Pancreas (tissue), 10 donors: ENCODE measurements at regions not wholly inside any gene's neighbourhood (a gene's known extent, or its start where the extent isn't known, plus 50 kb on each side); places are given as distances from the start of the nearest gene placed in this dataset.

ENCODE experiments used
- ATAC-seq, 4 donors: fragments of 200-7000 bp; cut with Tn5 transposase; one replicate each; pipeline versions ENCODE4 v1.8.0 to v1.9.1; 2020; ENCODE audit warnings: mild to moderate bottlenecking in 4 of 4, moderate library complexity in 4 of 4
- DNase-seq, 6 donors: peaks; one replicate each; pipeline ENCODE4 v3.0.0-alpha.2; 2020
- FAIRE-seq: peaks from 2 replicates; lab custom pipeline; 2012; peaks lifted over from hg19 to GRCh38; lab: Jason Lieb, UNC
- H3K27ac ChIP-seq, 4 donors: fragments of 200-600 bp; sonication (generic); 1 replicate in 3 of 4; 2 replicates in 1 of 4; pipeline versions ENCODE4 v1.5.0 to v1.8.0; 2020
- H3K27me3 ChIP-seq, 4 donors: fragments of 200-600 bp; one replicate each; pipeline ENCODE4 v1.8.0; 2021
- H3K36me3 ChIP-seq, 3 donors: fragments of 200-600 bp; sonication (generic) in 1 of 3; one replicate each; pipeline versions ENCODE4 v1.5.0 to v1.8.0; 2020 to 2021
- H3K4me1 ChIP-seq, 3 donors: fragments of 200-600 bp; one replicate each; pipeline ENCODE4 v1.8.0; 2021
- H3K4me3 ChIP-seq, 4 donors: fragments of 200-600 bp; sonication (generic) in 2 of 4; one replicate each; pipeline versions ENCODE4 v1.5.0 to v1.8.0; 2020 to 2021
- H3K9me3 ChIP-seq, 4 donors: fragments of 200-600 bp; one replicate each; pipeline ENCODE4 v1.8.0; 2021
- WGBS, 2 donors: extraction: QIAGEN DNeasy Blood & Tissue Kit; methylation state at CpG; one replicate each; pipeline ENCODE4 v1.1.7; 2013; 5-methylcytosine and 5-hydroxymethylcytosine counted together
- intact Hi-C, 3 donors: fragments of 100-400 bp; cut with DNase I; formaldehyde crosslinking; loops; one replicate each; pipeline versions ENCODE4 v1.11.1 to v1.14.2; 2022
- TF ChIP-seq, protein P1 (sequence below), 4 donors: fragments of 200-600 bp; sonication (generic) in 3 of 4; IDR thresholded peaks; one replicate each; pipeline versions ENCODE4 v1.5.0 to v1.8.0; 2021; ENCODE audit warnings: antibody characterized with exemption in 4 of 4
- donor health status: healthy with polysubstance abuse.
- donor health status: DM: no; HTN: no; CAD: no; lungs with moderate emphysema.
- donor health status: DM: no; HTN: no; CAD: no.
- donor health status: control.
- donor health status: control.
- donor health status: Bipolar disorder and iron deficiency.
- donor health status: DM: yes; HTN: yes; CAD: no.
- donor health status: DM: no; HTN: no; CAD: no.
- donor health status: DM: no; HTN: no; CAD: no.
- donor health status: DM: yes; HTN: yes; CAD: no.

DNA sequence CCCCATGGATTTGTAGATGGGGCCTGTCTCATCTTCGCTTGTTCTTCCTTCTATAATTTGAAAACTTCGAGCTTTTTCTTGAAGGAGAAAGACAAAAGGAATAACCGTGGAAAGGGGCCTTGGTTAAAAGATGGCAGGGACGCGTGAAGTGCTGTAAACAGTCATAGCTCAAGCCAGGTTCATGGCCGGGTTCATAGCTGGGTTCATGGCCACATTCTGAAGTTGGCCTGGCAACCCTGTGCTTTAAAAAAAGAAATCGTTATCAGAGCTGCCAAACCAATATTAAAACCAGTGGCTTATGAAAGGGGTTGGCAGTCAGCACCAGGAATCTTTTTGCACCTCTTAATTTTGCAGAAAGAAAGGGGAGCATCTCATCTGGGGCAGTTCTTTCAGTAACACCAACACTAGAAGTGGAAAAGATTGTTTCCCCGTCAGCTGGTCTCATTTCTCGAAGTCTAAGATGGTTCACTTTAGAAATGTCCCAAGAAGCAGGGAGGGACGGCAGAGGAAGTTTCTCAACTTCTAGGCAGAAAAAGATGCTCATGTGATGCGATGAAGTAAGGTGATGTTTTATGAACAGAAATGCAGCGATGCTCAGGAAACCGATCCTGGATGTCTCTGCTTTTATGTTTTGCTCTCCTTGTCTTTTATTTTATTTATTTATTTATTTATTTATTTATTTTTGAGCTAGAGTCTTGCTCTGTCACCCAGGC, 193.1 kb upstream of the TBX3 start:
- Histone ChIP-seq H3K27me3 (peaks cover 0 to 6% (median 0%) of the 10 kb centered on the region in 4 donors), H3K4me3 (no peak overlapping the region), H3K9me3 (no peaks in the 10 kb centered on the region), H3K36me3 (no peaks in the 10 kb centered on the region), H3K4me1 (no peaks in the 10 kb centered on the region), H3K27ac (no peak overlapping the region)
- TF ChIP-seq, protein P1, sequence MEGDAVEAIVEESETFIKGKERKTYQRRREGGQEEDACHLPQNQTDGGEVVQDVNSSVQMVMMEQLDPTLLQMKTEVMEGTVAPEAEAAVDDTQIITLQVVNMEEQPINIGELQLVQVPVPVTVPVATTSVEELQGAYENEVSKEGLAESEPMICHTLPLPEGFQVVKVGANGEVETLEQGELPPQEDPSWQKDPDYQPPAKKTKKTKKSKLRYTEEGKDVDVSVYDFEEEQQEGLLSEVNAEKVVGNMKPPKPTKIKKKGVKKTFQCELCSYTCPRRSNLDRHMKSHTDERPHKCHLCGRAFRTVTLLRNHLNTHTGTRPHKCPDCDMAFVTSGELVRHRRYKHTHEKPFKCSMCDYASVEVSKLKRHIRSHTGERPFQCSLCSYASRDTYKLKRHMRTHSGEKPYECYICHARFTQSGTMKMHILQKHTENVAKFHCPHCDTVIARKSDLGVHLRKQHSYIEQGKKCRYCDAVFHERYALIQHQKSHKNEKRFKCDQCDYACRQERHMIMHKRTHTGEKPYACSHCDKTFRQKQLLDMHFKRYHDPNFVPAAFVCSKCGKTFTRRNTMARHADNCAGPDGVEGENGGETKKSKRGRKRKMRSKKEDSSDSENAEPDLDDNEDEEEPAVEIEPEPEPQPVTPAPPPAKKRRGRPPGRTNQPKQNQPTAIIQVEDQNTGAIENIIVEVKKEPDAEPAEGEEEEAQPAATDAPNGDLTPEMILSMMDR (IDR thresholded peaks at IDR 0.05): no peak
- DNase-seq (no peak), FAIRE-seq (no peak), ATAC-seq (no peak)
- intact Hi-C loops: no loop called here
- WGBS, 2 donors: 64 to 71% methylated on average over 13 of the region's 13 CpGs

DNA sequence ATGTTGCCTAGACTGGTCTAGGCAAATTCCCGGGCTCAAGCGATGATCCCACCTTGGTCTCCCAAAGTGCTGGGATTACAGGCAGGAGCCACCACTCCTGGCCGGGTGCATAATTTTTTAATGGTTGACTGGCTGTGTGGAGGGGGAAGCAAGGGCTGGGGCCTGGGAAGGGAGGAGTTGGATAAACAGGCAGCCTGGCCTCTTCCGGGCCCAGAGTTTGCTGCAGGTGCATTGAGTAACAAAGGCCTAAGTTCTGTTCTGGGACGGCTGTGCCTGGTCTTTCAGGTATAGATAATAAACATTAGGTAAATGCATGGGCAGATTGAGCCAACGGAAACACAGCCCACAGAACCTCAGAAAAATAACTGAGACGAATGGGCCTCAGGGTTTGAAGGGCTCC, 191.3 kb upstream of the TBX3 start:
- Histone ChIP-seq H3K4me1 (no peaks in the 10 kb centered on the region), H3K27me3 (no peaks in the 10 kb centered on the region), H3K36me3 (no peaks in the 10 kb centered on the region), H3K9me3 (no peaks in the 10 kb centered on the region), H3K27ac (no peak overlapping the region), H3K4me3 (no peak overlapping the region)
- TF ChIP-seq, protein P1 (IDR thresholded peaks at IDR 0.05): no peak
- WGBS, 2 donors: 61 to 64% methylated on average over 7 of the region's 7 CpGs
- DNase-seq (no peak), FAIRE-seq (no peak), ATAC-seq (no peak)
- intact Hi-C loops: no loop called here

DNA sequence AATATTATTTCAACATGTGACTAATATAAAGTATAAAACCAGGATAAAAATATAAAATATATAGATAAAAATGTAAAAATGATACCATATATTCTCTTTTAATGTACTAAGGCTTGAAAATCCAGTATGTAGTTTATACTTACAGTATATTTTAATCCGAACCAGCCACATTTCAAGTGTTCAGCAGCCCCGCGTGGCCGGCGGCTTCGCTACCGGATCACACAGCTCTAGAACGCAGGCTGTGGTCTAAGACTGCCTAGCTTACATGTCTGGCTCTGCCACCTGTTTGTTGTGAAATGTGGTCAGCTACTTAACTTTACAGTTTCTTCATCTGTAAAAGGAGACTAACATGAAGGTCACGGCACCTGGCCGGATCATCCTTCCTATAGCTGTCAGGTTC, 189.7 kb upstream of the TBX3 start:
- no peak for ATAC-seq
- Histone ChIP-seq H3K4me3 (no peak overlapping the region), H3K36me3 (no peaks in the 10 kb centered on the region), H3K4me1 (no peaks in the 10 kb centered on the region), H3K27me3 (no peaks in the 10 kb centered on the region), H3K27ac (no peak overlapping the region), H3K9me3 (no peaks in the 10 kb centered on the region)
- intact Hi-C loops: no loop called here
- DNase-seq: no peak
- 90% methylated on average over 10 of the region's 10 CpGs for WGBS, 2 donors
- TF ChIP-seq, protein P1 (IDR thresholded peaks at IDR 0.05): no peak
- no peak for FAIRE-seq

DNA sequence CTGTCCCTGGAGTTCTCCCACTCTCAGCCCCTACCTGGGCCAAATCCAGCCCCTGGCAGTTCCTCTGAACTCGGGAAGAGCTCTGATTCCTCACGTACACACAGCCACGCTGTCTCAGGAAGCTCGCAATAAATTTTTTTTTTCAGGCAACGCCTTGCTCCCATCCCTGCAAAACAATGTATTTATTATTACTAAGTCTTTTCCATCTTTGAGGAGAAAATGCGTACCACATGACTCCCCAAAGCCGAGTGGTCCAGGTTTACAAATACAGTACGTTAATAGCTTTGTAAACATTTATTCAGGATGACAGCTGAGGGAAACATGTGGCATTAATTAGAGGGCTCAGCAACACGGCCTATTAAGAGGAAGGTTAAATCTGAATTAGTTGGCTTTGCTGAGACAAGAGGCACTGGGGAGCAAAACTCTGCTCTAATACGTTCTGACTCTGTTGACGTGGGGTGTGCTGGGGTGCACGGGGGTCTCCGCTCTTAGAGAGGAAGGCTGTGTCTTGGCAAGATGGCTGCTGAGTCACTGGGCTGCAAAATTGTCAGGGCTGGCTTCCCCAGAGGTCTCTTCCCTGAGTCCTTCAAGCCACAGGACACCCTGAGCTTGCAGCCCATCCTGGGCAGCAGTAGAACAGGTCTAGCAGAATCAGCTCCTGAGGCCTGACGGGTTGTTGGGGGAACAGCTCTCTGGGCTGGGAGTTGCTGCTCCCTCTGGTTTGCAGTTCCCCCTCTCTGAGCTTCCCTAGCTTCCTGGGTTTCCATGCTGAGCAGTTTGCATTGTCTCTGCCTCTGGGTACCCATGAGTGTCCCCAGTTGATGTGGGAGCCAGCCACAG, 185.2 kb upstream of the TBX3 start:
- Histone ChIP-seq H3K27ac (no peak overlapping the region), H3K4me3 (no peak overlapping the region), H3K4me1 (no peaks in the 10 kb centered on the region), H3K9me3 (no peaks in the 10 kb centered on the region), H3K27me3 (no peaks in the 10 kb centered on the region), H3K36me3 (no peaks in the 10 kb centered on the region)
- no peak for DNase-seq
- ATAC-seq: no peak
- WGBS, 2 donors: 19 to 23% methylated on average over 14 of the region's 14 CpGs
- intact Hi-C loops: no loop called here
- TF ChIP-seq, protein P1 (IDR thresholded peaks at IDR 0.05): no peak
- no peak for FAIRE-seq

DNA sequence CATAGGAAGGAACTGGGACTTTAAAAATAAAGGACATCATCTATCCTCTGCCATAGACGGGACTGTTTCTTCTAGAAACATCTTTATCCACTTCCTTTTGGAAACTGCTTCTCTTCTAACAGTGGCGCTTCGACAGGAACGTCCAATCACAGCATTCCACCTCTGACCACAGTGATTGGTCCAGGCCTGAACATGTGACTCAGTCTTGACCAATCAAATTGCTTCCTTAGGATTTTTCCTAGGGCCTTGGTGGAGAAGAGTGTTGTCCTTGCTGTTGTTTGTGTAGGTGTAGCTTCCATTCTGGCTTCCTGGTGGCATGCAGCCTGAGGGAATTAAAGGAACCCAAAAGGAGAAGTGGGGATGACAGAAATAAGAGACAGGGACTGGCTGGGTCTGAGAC, 182.4 kb upstream of the TBX3 start:
- no peaks in the 10 kb centered on the region for H3K27me3 ChIP-seq
- no peaks in the 10 kb centered on the region for H3K9me3 ChIP-seq
- DNase-seq (no peak), FAIRE-seq (no peak), ATAC-seq (no peak)
- 66 to 84% methylated on average over 4 of the region's 4 CpGs for WGBS, 2 donors
- no peaks in the 10 kb centered on the region for H3K36me3 ChIP-seq
- TF ChIP-seq, protein P1 (IDR thresholded peaks at IDR 0.05): no peak
- intact Hi-C loops: no loop called here
- no peak overlapping the region for H3K27ac ChIP-seq
- H3K4me1 ChIP-seq: no peaks in the 10 kb centered on the region
- no peak overlapping the region for H3K4me3 ChIP-seq
